GM18868 (cell line): ENCODE measurements at regions not wholly inside any gene's neighbourhood (a gene's known extent, or its start where the extent isn't known, plus 50 kb on each side); places are given as distances from the start of the nearest gene placed in this dataset.
A peak's percentile ranks its signal among the peaks of the same experiment; 100 is the strongest.

Experiments used
- ATAC-seq: cut with Tn5 transposase; IDR thresholded peaks from one replicate; pipeline ENCODE4 v1.9.1; 2021; ENCODE audit warnings: mild to moderate bottlenecking, moderate library complexity; ENCODE audit not compliant: unreplicated experiment

GRCh38 chr13:58869566-58869965 lies 1238.0 kb downstream of the PCDH17 start:
- ATAC-seq, result no peak

GRCh38 chr13:58876473-58876872 lies 1244.9 kb downstream of the PCDH17 start:
- ATAC-seq, result no peak

- peak; percentile 78 for ATAC-seq
These were observed 1247.6 kb downstream of the PCDH17 start for GRCh38 chr13:58879114-58879513.

- no peak for ATAC-seq
These were observed 1251.0 kb downstream of the PCDH17 start for GRCh38 chr13:58882516-58882915.

DNA sequence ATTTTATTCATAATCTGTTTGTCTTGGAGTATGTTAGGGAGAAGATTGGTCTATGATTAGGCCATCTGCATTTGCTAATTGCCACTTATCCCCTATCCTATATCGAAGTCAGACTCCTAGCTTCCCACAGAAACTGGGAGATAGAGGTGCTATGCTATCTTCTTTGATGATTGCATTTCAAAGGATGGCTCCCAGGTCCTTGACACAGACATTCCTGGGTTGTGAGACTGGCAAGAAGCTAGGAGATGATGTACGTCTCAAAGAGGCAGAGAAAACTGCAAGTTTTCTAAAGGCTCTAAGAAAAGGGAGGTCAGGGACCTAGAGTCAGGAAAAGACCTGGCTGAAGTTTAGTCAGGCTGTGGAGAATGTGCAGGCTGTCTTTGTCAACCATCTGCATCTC lies 1251.9 kb downstream of the PCDH17 start:
- no peak for ATAC-seq

- no peak for ATAC-seq
These were observed 1253.0 kb downstream of the PCDH17 start for GRCh38 chr13:58884353-58885209.

DNA sequence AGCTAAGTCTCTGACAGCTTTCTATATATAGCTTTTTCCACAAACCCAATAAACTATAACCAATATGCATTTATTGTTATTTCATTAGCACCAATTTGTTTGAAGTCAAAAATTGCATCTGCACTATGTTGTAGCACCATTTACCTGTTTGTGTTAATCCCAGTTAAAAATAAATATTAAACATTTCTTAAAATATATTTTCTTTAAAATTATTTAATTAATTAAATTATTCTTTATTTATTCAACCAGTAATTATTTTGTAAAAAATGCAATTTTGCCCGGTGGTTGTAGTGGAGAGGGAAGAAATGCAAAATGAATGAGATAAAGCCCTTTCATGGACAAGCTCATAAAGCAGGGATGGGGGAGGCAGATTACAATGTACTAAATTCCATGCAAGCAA lies 1257.9 kb downstream of the PCDH17 start:
- ATAC-seq, result no peak

DNA sequence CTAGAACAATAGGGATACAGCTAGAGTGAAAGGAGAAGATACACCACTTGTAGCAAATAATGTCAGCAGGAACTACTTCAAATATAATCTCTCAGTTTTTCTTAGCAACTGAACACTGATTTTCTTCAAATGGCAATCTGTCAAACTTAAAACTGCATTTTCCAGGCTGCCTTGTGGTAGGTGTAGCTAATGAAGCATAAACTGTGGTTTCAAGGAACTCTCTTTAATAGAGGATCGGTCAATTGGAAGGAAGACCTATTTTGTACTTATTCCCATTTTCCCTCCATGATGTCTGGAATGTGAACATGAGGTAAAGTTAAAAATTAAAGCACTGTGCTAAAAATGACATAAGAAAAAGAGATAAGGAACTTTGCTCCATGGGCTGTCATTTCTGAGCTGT lies 1261.9 kb downstream of the PCDH17 start:
- ATAC-seq, result no peak

- no peak for ATAC-seq
These were observed 1257.3 kb downstream of the DIAPH3 start for GRCh38 chr13:58906329-58907007.

DNA sequence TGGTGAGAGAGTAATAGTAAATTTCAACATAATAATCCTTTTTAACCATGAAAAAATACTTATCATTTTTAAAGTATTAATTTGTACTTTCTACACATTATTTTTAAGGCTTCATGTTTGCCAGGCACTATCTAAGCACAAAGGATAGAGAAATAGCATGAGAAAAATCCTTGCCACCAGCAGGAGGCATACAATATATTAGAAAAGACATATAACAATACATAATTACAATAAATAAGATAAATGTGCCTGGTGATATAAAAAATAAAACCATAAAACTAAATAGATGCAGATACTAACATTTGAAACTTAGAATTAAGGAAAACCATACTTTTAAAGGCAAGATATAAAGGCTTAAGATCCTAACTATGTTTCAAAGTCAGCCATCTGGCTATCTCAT lies 1256.4 kb downstream of the DIAPH3 start:
- ATAC-seq, result no peak

GRCh38 chr13:58908019-58908679 lies 1255.6 kb downstream of the DIAPH3 start:
- ATAC-seq, result peak; percentile 55

DNA sequence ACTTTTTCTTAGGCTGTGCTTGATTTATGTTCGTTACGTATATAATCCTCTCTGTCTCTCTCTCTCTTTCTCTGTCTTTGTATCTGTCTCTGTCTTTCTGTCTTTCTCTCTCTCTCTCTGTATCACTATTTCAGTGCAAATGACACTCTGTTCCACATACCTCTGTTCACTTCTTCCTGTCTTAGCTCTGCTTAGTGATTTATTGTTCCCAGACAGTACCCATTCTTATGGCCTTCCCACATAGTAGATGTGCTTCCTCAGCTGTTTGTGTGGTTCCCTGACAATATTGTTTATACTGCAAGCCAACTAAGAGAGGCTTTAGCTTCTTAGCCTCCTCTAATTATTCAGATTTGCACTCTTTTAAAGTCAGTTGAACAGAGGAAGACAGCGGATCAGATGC lies 1244.2 kb downstream of the DIAPH3 start:
- ATAC-seq, result no peak

DNA sequence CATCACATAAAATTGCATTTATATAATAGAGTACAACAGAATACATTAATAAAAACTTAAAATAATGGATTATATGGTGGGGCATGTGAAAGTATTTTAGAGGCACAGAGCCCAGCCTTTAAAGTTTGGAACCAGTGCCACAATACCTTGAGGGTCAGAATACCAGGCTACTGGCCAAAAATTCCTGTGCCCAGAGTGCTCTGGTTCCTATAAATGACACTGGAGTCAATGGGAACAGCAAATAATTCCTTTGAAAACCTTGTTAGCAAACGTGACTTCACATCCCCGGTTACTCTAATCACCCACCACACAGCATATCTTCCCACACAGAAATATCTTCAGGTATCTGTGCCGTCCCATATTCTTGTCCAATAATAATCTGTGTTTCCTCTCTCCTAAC lies 1242.6 kb downstream of the DIAPH3 start:
- ATAC-seq, result no peak

GRCh38 chr13:58926858-58927257 lies 1236.9 kb downstream of the DIAPH3 start:
- ATAC-seq, result peak; percentile 63

GRCh38 chr13:58933475-58933874 lies 1230.3 kb downstream of the DIAPH3 start:
- no peak for ATAC-seq

DNA sequence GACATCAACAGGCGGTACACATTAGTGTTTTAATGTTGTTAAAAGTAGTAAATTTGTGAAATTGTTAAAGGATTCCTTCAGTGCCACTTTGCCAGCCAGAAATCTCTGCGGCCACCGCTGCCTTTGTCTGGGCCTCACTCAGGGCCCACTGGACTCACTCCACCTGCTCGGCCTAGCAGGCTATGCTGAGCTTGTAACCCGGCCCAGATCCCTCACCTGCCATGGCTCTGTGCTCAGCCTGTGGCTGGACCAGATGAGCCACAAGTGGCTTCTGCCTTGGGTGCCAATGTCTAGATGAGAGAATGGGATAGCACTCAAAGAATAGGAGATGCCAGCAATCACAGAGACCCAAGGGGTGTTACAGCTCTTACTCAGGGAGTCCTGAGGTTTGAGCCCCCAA lies 1228.0 kb downstream of the DIAPH3 start:
- no peak for ATAC-seq

DNA sequence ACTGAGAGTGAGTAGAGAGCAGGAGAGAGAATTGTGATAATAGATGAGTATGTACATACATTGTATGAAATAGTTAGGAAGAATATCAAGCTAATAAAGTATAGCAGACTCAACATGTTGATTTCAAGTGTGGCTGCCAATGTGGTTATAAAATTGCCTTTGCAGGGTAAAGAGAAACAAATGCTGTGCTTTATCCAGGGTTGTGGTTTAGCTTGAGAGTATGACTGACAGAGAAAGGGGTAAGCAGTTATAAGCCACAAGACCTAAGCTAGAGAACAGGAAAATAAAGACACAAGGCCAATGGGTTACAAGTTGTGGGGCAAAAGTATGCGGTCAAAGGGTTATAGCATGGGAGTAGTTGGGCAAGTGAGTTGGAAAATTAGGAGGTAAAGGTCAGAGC lies 1217.5 kb downstream of the DIAPH3 start:
- peak; percentile 35 for ATAC-seq

GRCh38 chr13:58949646-58950045 lies 1214.1 kb downstream of the DIAPH3 start:
- ATAC-seq, result no peak

GRCh38 chr13:58950911-58951310 lies 1212.8 kb downstream of the DIAPH3 start:
- no peak for ATAC-seq

- ATAC-seq, result peak; percentile 79
These were observed 1210.1 kb downstream of the DIAPH3 start for GRCh38 chr13:58953638-58954037.

DNA sequence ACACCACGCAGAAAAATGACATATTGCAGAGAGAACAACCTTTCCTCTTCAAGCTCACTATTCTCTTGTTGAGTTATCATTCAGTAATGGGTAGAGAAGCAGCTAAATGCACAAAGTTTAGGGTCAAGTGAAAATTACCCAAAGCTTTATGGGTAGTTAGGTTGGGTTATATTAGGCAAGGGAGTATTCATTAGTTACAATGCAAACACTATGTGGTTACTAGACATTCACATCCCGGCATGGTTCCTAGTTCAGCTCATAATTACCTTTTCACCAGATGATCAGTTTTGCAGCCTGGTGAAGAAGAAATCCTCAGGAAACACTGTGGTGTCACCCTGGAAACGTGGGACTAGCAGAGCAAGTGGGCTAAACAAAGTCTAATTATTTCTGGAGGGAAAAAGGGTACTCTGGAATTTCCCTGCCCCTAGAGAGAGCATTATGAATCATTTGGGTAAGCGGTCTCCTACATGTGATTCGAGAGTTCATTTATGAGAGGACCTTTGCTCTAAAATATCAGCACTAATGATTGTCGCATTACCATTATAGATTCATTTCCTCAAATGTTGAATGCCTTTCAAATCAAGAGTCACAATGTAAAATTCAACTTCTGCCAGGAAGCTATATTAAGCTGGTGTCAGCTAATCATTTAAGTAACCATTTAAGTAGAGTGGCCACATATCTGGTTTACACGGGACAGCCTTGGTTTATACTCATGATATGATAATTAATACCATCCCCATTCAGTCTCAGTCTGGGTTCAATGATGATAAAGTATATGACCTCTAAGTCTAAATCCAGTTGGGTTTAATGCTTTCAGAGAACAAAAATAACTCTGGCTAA lies 1208.0 kb downstream of the DIAPH3 start:
- peak; percentile 71 for ATAC-seq
